Stimulated activated CD8-positive, alpha-beta memory T cell treated with anti-CD3 and anti-CD28 coated beads, Interleukin-7, amount 100 ng/mL, for 1 hour (primary cell): ENCODE measurements at regions not wholly inside any gene's neighbourhood (a gene's known extent, or its start where the extent isn't known, plus 50 kb on each side); places are given as distances from the start of the nearest gene placed in this dataset.

ENCODE experiments used
- DNase-seq, 2 donors: peaks; one replicate each; pipeline ENCODE4 v3.0.0-alpha.2; 2020; ENCODE audit warnings: low read depth in 2 of 2

GRCh38 chr15:69836526-69837230 is 261.0 kb downstream of the TLE3 start:
- DNase-seq, result no peak

GRCh38 chr15:69838338-69838737 is 259.4 kb downstream of the TLE3 start:
- DNase-seq, result no peak

- DNase-seq, result no peak
Observed at GRCh38 chr15:69838994-69839393, 258.7 kb downstream of the TLE3 start.

GRCh38 chr15:69841113-69841828 is 256.4 kb downstream of the TLE3 start:
- no peak for DNase-seq

GRCh38 chr15:69842851-69843250 is 254.9 kb downstream of the TLE3 start:
- DNase-seq, result no peak

GRCh38 chr15:69843276-69843899 is 254.3 kb downstream of the TLE3 start:
- DNase-seq, result no peak

- no peak for DNase-seq
Observed at GRCh38 chr15:69843900-69844304, 253.8 kb downstream of the TLE3 start.

GRCh38 chr15:69845159-69845558 is 252.6 kb downstream of the TLE3 start:
- no peak for DNase-seq

GRCh38 chr15:69847625-69848024 is 250.1 kb downstream of the TLE3 start:
- no peak for DNase-seq

- DNase-seq, result no peak
Observed at GRCh38 chr15:69848096-69848495, 249.6 kb downstream of the TLE3 start.

- DNase-seq, result no peak
Observed at GRCh38 chr15:69848551-69849231, 249.0 kb downstream of the TLE3 start.

- no peak for DNase-seq
Observed at GRCh38 chr15:69849232-69849610, 248.5 kb downstream of the TLE3 start.

GRCh38 chr15:69852482-69852881 is 245.2 kb downstream of the TLE3 start:
- DNase-seq, result no peak

- no peak for DNase-seq
Observed at GRCh38 chr15:69852916-69853315, 244.8 kb downstream of the TLE3 start.

- DNase-seq, result no peak
Observed at GRCh38 chr15:69853544-69853951, 244.2 kb downstream of the TLE3 start.

- DNase-seq, result no peak
Observed at GRCh38 chr15:69854001-69854400, 243.7 kb downstream of the TLE3 start.

GRCh38 chr15:69854521-69855181 is 243.1 kb downstream of the TLE3 start:
- no peak for DNase-seq

GRCh38 chr15:69855258-69856000 is 242.3 kb downstream of the TLE3 start:
- no peak for DNase-seq

GRCh38 chr15:69857250-69857649 is 240.5 kb downstream of the TLE3 start:
- no peak for DNase-seq

- DNase-seq, result no peak
Observed at GRCh38 chr15:69857686-69858391, 239.9 kb downstream of the TLE3 start.

- DNase-seq, result no peak
Observed at GRCh38 chr15:69858456-69858855, 239.3 kb downstream of the TLE3 start.
